HCT116 (cell line): ENCODE measurements at regions not wholly inside any gene's neighbourhood (a gene's known extent, or its start where the extent isn't known, plus 50 kb on each side); places are given as distances from the start of the nearest gene placed in this dataset.

Experiments
- CTCF ChIP-seq, 3 experiments: fragments of 200-600 bp in 1 of 3; sonication (generic) in 1 of 3; IDR thresholded peaks in 2 of 3; conservative IDR thresholded peaks in 1 of 3; 2 replicates each; pipeline ENCODE4 v1.5.1; 2012 to 2017; ENCODE audit warnings: low read depth in 2 of 3, low read length in 2 of 3, antibody characterized with exemption in 1 of 3, borderline replicate concordance in 1 of 3, control low read depth in 1 of 3, mild to moderate bottlenecking in 1 of 3, mixed read lengths in 1 of 3, mixed run types in 1 of 3, moderate library complexity in 1 of 3; ENCODE audit not compliant: insufficient read depth in 1 of 3
- ELF1 ChIP-seq: IDR thresholded peaks from 2 replicates; pipeline ENCODE4 v1.6.1; 2012; ENCODE audit warnings: low read depth, borderline replicate concordance
- SIN3A ChIP-seq: IDR thresholded peaks from 2 replicates; pipeline ENCODE4 v1.6.1; 2012; ENCODE audit warnings: low read depth

- TF ChIP-seq SIN3A (no peak), CTCF (IDR thresholded peaks at IDR 0.05 in 2 of 3, conservative IDR thresholded peaks at IDR 0.05 in 1 of 3; ENCODE audit: borderline replicate concordance in 1 of 3, insufficient read depth in 1 of 3, low read depth in 2 of 3, low read length in 2 of 3) (no peak), ELF1 (no peak)
These were observed 1792.7 kb upstream of the CDH9 start for GRCh38 chr5:28831042-28831441.
